ENCODE measurements at regions not wholly inside any gene's neighbourhood (a gene's known extent, or its start where the extent isn't known, plus 50 kb on each side); places are given as distances from the start of the nearest gene placed in this dataset.

GRCh38 chr2:183495079-183495478 lies 370.8 kb downstream of the NUP35 start:
- TF ChIP-seq CTCF (IDR thresholded peaks at IDR 0.05; ENCODE audit: poor library complexity, severe bottlenecking) (no peak), POLR2AphosphoS5 (IDR thresholded peaks at IDR 0.05) (no peak), EZH2 (IDR thresholded peaks at IDR 0.05; ENCODE audit: borderline replicate concordance, insufficient read depth, low read length, poor library complexity, severe bottlenecking) (no peak), REST (IDR thresholded peaks at IDR 0.05; ENCODE audit: borderline replicate concordance) (no peak), RAD21 (conservative IDR thresholded peaks at IDR 0.05) (no peak), TAF1 (IDR thresholded peaks at IDR 0.05; ENCODE audit: low read depth) (no peak), SMC3 (conservative IDR thresholded peaks at IDR 0.05; ENCODE audit: poor library complexity) (no peak), EP300 (conservative IDR thresholded peaks at IDR 0.05; ENCODE audit: poor library complexity, severe bottlenecking) (no peak)
